Central memory CD4-positive, alpha-beta T cell (primary cell): ENCODE measurements at regions not wholly inside any gene's neighbourhood (a gene's known extent, or its start where the extent isn't known, plus 50 kb on each side); places are given as distances from the start of the nearest gene placed in this dataset.

ENCODE experiments used
- DNase-seq: peaks from one replicate; pipeline ENCODE4 v3.0.0; 2022

- DNase-seq = no peak
Measured at GRCh38 chr17:70525961-70526360, 356.6 kb downstream of the KCNJ2 start.

- no peak for DNase-seq
Measured at GRCh38 chr17:70527364-70527888, 358.1 kb downstream of the KCNJ2 start.

- no peak for DNase-seq
Measured at GRCh38 chr17:70533427-70533826, 364.1 kb downstream of the KCNJ2 start.

GRCh38 chr17:70535986-70536385 lies 366.7 kb downstream of the KCNJ2 start:
- DNase-seq = no peak

GRCh38 chr17:70539132-70539924 lies 370.0 kb downstream of the KCNJ2 start:
- no peak for DNase-seq

GRCh38 chr17:70542876-70543275 lies 373.5 kb downstream of the KCNJ2 start:
- DNase-seq = no peak

- no peak for DNase-seq
Measured at GRCh38 chr17:70544317-70544716, 375.0 kb downstream of the KCNJ2 start.

GRCh38 chr17:70552230-70552981 lies 383.1 kb downstream of the KCNJ2 start:
- DNase-seq = no peak

GRCh38 chr17:70552982-70553334 lies 383.6 kb downstream of the KCNJ2 start:
- DNase-seq = no peak

GRCh38 chr17:70555723-70556122 lies 386.4 kb downstream of the KCNJ2 start:
- no peak for DNase-seq

GRCh38 chr17:70558821-70559220 lies 389.5 kb downstream of the KCNJ2 start:
- no peak for DNase-seq

GRCh38 chr17:70560471-70560870 lies 391.1 kb downstream of the KCNJ2 start:
- DNase-seq = no peak

GRCh38 chr17:70562137-70562536 lies 392.8 kb downstream of the KCNJ2 start:
- no peak for DNase-seq

- DNase-seq = no peak
Measured at GRCh38 chr17:70563281-70563820, 394.0 kb downstream of the KCNJ2 start.

GRCh38 chr17:70564006-70564620 lies 394.8 kb downstream of the KCNJ2 start:
- no peak for DNase-seq

- no peak for DNase-seq
Measured at GRCh38 chr17:70569128-70569527, 399.8 kb downstream of the KCNJ2 start.

GRCh38 chr17:70577456-70577855 lies 408.1 kb downstream of the KCNJ2 start:
- DNase-seq = no peak

GRCh38 chr17:70581459-70581858 lies 412.1 kb downstream of the KCNJ2 start:
- no peak for DNase-seq

- DNase-seq = no peak
Measured at GRCh38 chr17:70582777-70583176, 413.4 kb downstream of the KCNJ2 start.

GRCh38 chr17:70584255-70584654 lies 414.9 kb downstream of the KCNJ2 start:
- no peak for DNase-seq

GRCh38 chr17:70588003-70588402 lies 418.7 kb downstream of the KCNJ2 start:
- DNase-seq = no peak

- no peak for DNase-seq
Measured at GRCh38 chr17:70597774-70598173, 428.4 kb downstream of the KCNJ2 start.

GRCh38 chr17:70599198-70599597 lies 429.9 kb downstream of the KCNJ2 start:
- DNase-seq = no peak
